Neural cell (in vitro differentiated cells): ENCODE measurements at regions not wholly inside any gene's neighbourhood (a gene's known extent, or its start where the extent isn't known, plus 50 kb on each side); places are given as distances from the start of the nearest gene placed in this dataset.

ENCODE experiments used
- CTCF ChIP-seq: fragments of 450-650 bp; IDR thresholded peaks from 2 replicates; pipeline ENCODE4 v1.5.1; 2014; ENCODE audit warnings: antibody characterized with exemption, mild to moderate bottlenecking, moderate library complexity; ENCODE audit not compliant: poor library complexity, severe bottlenecking
- EZH2 ChIP-seq: fragments of 200-600, 300-800 bp; shearing (Covaris generic), sonication (generic); IDR thresholded peaks from 2 replicates; pipeline ENCODE4 v1.6.1; 2014; ENCODE audit warnings: antibody characterized with exemption, low read length, borderline replicate concordance, mild to moderate bottlenecking; ENCODE audit not compliant: insufficient read depth, poor library complexity, severe bottlenecking
- MXI1 ChIP-seq: fragments of 450-650 bp; conservative IDR thresholded peaks from 2 replicates; pipeline ENCODE4 v1.6.1; 2014; ENCODE audit warnings: antibody characterized with exemption, mild to moderate bottlenecking; ENCODE audit not compliant: poor library complexity, severe bottlenecking
- POLR2AphosphoS5 ChIP-seq: IDR thresholded peaks from 2 replicates; pipeline ENCODE4 v1.6.1; 2012
- REST ChIP-seq: IDR thresholded peaks from 2 replicates; pipeline ENCODE4 v1.6.1; 2012; ENCODE audit warnings: borderline replicate concordance
- TAF1 ChIP-seq: IDR thresholded peaks from 2 replicates; pipeline ENCODE4 v1.6.1; 2012; ENCODE audit warnings: low read depth

DNA sequence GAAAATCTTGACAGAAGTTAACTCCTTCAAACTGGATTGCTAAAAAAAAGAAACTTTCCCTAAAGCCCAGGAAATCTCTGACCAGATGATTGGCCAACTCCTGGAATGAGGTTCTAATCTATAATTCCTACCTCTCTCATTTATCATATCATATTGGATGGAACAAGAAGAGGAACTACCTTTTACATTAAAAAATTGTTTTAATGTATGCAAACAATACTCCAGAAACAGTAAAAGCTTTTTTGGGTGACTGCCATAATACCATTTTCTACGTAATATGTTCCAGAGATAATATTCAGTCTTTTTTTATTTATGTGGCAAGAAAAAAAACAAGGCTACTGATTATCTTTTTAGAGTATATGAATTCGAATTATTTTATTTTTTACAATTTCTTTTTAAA is 204.4 kb downstream of the TUSC7 start:
- TF ChIP-seq TAF1 (no peak), CTCF (no peak), EZH2 (no peak), POLR2AphosphoS5 (no peak), REST (no peak), MXI1 (no peak)
